ENCODE measurements at regions not wholly inside any gene's neighbourhood (a gene's known extent, or its start where the extent isn't known, plus 50 kb on each side); places are given as distances from the start of the nearest gene placed in this dataset.

- DNase-seq: no peak
- Mint-ChIP-seq H3K4me1 (no peaks in the 10 kb centered on the region), H3K9me3 (no peaks in the 10 kb centered on the region), H3K27me3 (no peaks in the 10 kb centered on the region), H3K27ac (no peak overlapping the region), H3K36me3 (ENCODE audit: low read depth) (no peaks in the 10 kb centered on the region), H3K4me3 (no peak overlapping the region)
- intact Hi-C loops (cut with micrococcal nuclease): no loop called here
Observed at GRCh38 chr2:154908327-154908726, 209.8 kb downstream of the KCNJ3 start.

Measured in activated CD4-positive, alpha-beta T cell treated with anti-CD3 and anti-CD28 coated beads, Interleukin-2, amount 10 ng/mL, durations not matched to agents 24 days and 14 days (primary cell).